Activated effector memory CD4-positive, alpha-beta T cell treated with anti-CD3 and anti-CD28 coated beads, Interleukin-2, amount 50 U/mL, for 16 hours (primary cell): ENCODE measurements at regions not wholly inside any gene's neighbourhood (a gene's known extent, or its start where the extent isn't known, plus 50 kb on each side); places are given as distances from the start of the nearest gene placed in this dataset.

Source experiments
- DNase-seq: peaks from one replicate; pipeline ENCODE4 v3.0.0-alpha.2; 2020

GRCh38 chr5:74105126-74105780 lies 479.3 kb downstream of the ARHGEF28 start:
- no peak for DNase-seq

DNA sequence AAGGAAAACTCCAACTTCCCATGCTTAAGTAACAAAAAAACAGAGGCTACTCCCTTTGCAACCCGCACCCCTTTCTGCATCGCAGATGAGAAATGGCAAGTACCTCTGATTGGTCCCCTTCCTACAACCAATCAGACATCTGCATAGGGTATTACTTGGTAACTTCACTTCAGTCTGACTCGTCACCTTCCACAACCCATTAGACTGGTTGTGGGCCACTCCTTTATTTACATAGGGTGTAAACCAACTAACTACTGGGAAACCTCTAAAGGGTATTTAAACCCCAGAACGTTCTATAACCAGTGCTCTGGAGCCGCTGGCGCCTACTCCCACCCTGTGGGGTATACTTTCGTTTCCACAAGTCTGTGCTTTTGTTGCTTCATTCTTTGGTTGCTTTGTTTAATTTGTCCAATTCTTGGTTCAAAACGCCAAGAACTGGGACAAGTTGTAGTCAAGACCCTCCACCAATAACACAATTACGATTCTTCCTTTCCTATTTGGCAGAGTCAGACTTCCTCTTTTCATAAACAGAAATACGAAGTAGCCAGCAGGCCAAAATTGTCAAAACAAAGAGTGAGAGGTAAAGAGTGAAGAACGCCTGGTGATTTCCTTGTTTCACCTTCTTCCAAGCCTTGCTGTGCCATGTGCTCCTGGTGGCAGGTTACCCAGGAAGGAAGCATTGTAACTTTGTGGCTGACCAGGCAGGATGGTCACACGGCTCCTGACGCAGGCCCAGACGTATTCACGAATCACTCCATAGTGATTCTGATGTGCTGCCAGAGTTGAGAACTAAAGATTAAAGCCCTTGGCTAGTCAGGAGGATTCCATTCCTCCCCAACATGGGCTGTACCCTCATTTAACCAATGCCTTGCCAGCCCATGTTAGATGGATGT lies 477.4 kb downstream of the ARHGEF28 start:
- no peak for DNase-seq

GRCh38 chr5:74100268-74100665 lies 474.3 kb downstream of the ARHGEF28 start:
- DNase-seq: no peak

GRCh38 chr5:74099538-74100267 lies 473.7 kb downstream of the ARHGEF28 start:
- DNase-seq: no peak

DNA sequence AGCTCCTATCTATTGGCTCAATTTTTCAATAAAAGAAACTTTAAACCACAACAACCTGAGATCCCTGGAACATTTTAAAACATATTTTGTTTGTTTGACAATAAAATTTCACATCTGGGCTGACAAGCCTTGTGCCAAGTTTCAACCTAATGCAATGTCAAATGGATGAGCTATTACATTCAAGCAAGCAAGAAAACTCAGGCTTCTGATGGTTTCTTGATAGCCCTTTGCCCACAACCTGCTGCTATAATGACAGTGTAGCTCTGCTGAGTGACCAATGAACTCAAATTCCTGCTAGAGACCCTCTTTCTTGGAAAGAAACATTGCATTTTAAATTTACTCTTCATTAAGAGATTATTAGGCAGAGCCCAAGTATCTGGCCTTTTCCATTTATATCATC lies 472.9 kb downstream of the ARHGEF28 start:
- no peak for DNase-seq

- DNase-seq: no peak
These were observed 472.5 kb downstream of the ARHGEF28 start for GRCh38 chr5:74098456-74098855.

DNA sequence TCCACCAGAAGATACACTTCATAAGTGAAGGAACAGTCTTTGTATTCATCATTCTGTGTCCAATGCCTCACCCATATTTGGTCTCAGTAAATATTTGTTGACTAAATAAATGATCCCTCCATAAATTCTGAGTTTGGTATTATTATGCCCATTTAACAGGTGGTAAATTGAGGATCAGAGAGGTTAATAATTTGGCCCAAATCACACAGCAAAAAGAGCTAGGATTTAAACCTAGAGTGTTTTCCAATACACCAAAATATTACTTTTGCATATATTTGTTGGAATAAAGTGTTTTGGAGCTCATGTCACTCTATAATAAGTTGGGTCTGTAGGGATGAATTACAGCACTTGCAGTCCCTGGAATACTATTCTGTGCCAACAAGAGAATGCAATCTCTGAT lies 470.3 kb downstream of the ARHGEF28 start:
- no peak for DNase-seq

DNA sequence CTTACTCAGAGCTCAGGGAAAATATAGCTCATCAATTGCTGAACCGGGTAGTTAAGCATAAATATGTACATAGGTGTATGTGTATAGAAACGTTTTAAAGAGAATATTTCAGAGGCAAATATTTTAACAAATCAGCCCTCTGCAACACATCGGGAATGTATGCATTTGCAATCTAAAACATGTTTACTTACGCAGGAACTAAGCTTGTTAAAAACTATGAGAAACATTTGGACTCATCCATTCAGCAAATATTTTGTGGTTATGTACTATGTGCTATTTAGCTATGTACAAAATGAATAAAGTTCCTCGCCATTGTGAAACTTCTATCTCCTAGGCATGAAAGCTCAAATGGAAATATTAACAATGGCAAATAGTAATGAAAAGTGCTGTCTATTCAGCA lies 469.9 kb downstream of the ARHGEF28 start:
- no peak for DNase-seq

- DNase-seq: no peak
These were observed 468.7 kb downstream of the ARHGEF28 start for GRCh38 chr5:74094782-74095108.

DNA sequence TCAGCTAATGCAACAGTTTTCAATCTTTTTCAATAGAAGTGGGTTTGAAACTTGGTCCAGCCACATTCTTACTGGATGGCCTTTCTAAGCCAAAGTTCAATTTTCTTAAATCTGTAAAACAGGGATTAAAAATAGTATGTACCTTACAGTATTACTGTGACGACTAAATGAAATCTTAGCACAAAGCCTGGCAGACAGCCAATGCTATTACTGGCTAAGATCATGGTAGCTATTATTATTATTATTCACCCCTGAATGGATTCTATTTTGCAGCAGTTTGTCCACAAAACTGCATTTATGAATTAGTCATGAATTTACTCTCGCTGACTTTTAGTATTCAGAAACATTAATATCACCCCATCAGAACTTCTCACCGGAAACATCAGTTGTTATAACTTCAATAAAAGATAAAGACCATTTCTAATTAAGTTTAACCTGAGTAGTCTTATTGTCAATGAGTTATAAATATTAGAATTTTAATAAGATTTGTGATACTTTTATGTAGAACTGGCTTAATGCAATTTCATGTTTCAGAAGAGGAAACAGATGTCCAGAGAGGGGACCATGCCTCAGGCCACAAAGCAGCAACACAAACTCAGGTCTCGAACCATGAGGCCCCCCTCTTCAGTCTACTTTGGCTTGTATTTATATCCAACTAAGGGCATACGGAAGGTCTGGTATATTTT lies 468.2 kb downstream of the ARHGEF28 start:
- DNase-seq: no peak

- DNase-seq: no peak
These were observed 467.6 kb downstream of the ARHGEF28 start for GRCh38 chr5:74093561-74093960.

GRCh38 chr5:74092766-74093165 lies 466.8 kb downstream of the ARHGEF28 start:
- DNase-seq: no peak

GRCh38 chr5:74085782-74086181 lies 459.8 kb downstream of the ARHGEF28 start:
- no peak for DNase-seq

- DNase-seq: no peak
These were observed 459.2 kb downstream of the ARHGEF28 start for GRCh38 chr5:74085186-74085585.

- DNase-seq: no peak
These were observed 457.2 kb downstream of the ARHGEF28 start for GRCh38 chr5:74083096-74083791.

DNA sequence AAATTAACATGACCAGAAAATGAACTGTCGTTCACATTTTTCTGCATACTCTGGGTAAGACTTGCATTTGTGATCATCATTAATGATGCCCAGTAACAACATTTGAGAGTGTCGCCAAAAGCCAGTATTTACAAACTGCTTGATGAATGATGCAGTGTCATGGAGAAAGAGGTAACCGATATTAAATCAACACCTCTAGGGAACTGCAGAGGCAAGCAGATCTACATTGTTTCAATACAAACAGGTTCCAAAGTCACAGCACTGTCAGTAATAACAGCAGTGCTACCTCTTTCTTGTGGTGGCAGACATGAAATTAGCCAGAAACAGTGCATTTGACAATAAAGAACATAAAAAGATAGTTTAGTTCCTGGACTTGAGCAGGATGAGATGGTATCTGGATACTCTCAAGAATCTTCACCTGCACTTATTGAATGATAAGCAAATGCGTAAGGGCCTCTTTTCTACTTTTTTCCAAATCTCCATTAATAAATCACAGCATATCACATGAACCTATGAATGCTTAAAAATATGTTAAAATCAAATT lies 456.6 kb downstream of the ARHGEF28 start:
- DNase-seq: no peak

GRCh38 chr5:74081126-74081525 lies 455.1 kb downstream of the ARHGEF28 start:
- DNase-seq: no peak

DNA sequence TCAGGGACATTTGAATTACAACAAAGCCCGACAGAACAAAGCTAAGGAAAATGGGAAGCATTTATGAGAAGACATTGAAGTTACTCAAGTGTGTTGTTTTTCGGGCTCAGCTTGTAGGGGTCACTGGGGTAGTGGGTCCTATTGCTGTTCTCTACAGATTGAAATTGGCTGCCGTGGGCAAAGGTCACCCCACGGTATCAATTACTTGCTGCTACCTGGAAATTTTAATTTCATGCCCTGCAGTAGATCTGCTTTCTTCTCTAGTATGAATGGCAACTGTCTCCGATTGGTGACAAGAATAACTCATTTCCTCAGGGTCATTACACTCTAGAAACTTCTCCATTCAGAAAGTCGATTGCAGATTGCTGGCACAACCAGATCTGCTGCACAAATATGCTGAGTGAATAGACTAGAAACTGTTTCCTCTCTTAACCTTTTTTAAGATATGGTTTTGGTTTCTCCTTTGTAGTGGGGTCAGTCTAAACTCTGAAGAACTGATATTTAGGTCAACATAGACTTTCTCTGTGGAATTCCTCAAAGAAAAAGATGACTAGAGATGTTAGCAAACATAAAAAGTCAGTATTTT lies 454.1 kb downstream of the ARHGEF28 start:
- no peak for DNase-seq

GRCh38 chr5:74075501-74076484 lies 449.8 kb downstream of the ARHGEF28 start:
- no peak for DNase-seq

GRCh38 chr5:74074111-74074510 lies 448.1 kb downstream of the ARHGEF28 start:
- DNase-seq: no peak

DNA sequence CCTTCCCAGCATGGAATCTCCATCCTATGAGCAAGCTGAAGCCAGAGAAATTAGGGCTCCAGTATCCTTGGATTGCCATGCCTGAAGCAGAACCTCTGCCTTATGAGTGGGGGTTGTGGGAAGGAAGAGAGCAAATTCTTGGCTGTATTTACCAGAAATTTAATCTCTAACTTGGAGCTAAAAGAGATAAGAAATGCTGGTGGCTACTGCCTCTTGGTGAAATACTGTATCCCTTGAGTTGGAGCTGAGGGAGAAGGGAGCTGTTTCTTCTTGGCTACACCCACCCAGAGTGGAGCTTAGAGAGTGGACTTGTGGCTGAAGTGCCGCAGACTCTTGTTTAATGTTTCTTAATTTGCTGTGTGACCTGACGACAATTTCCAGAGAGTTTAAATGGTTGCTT lies 447.3 kb downstream of the ARHGEF28 start:
- DNase-seq: no peak
